ENCODE measurements at regions not wholly inside any gene's neighbourhood (a gene's known extent, or its start where the extent isn't known, plus 50 kb on each side); places are given as distances from the start of the nearest gene placed in this dataset.
A peak's percentile ranks its signal among the peaks of the same experiment; 100 is the strongest.

- intact Hi-C loops (cut with DNase I, micrococcal nuclease): no loop called here
- ATAC-seq (no peak), DNase-seq (peak in 1 of 2 donors; percentile 25)
Measured at GRCh38 chr11:127345819-127346459, 345.4 kb upstream of the KIRREL3 start.

- DNase-seq (no peak), ATAC-seq (no peak)
- intact Hi-C loops (cut with DNase I, micrococcal nuclease): no loop called here
Measured at GRCh38 chr11:127340438-127340837, 339.9 kb upstream of the KIRREL3 start.

GRCh38 chr11:127339376-127339775 lies 338.8 kb upstream of the KIRREL3 start:
- ATAC-seq: no peak
- intact Hi-C loops (cut with DNase I, micrococcal nuclease): no loop called here
- no peak for DNase-seq

- intact Hi-C loops (cut with DNase I, micrococcal nuclease): no loop called here
- ATAC-seq (no peak), DNase-seq (no peak)
Measured at GRCh38 chr11:127338380-127339259, 338.1 kb upstream of the KIRREL3 start.

- DNase-seq: no peak
- ATAC-seq: no peak
- intact Hi-C loops (cut with DNase I, micrococcal nuclease): no loop called here
Measured at GRCh38 chr11:127334466-127334865, 333.9 kb upstream of the KIRREL3 start.

GRCh38 chr11:127332896-127333295 lies 332.3 kb upstream of the KIRREL3 start:
- no peak for DNase-seq
- intact Hi-C loops (cut with DNase I, micrococcal nuclease): no loop called here
- ATAC-seq: no peak

GRCh38 chr11:127330044-127330443 lies 329.5 kb upstream of the KIRREL3 start:
- DNase-seq (no peak), ATAC-seq (no peak)
- intact Hi-C loops (cut with DNase I, micrococcal nuclease): no loop called here

GRCh38 chr11:127308291-127308690 lies 307.7 kb upstream of the KIRREL3 start:
- ATAC-seq (no peak), DNase-seq (no peak)
- intact Hi-C loops (cut with DNase I, micrococcal nuclease): no loop called here

- intact Hi-C loops (cut with DNase I, micrococcal nuclease): no loop called here
- no peak for DNase-seq
- no peak for ATAC-seq
Measured at GRCh38 chr11:127307700-127308099, 307.1 kb upstream of the KIRREL3 start.

- intact Hi-C loops (cut with DNase I, micrococcal nuclease): no loop called here
- ATAC-seq: no peak
- no peak for DNase-seq
Measured at GRCh38 chr11:127304634-127305033, 304.1 kb upstream of the KIRREL3 start.

GRCh38 chr11:127288926-127289325 lies 288.4 kb upstream of the KIRREL3 start:
- DNase-seq (no peak), ATAC-seq (no peak)
- intact Hi-C loops (cut with DNase I, micrococcal nuclease): no loop called here

- intact Hi-C loops (cut with DNase I, micrococcal nuclease): no loop called here
- ATAC-seq: no peak
- DNase-seq: no peak
Measured at GRCh38 chr11:127281534-127281933, 281.0 kb upstream of the KIRREL3 start.

GRCh38 chr11:127275774-127276173 lies 275.2 kb upstream of the KIRREL3 start:
- ATAC-seq (no peak), DNase-seq (no peak)
- intact Hi-C loops (cut with DNase I, micrococcal nuclease): no loop called here

- no peak for ATAC-seq
- intact Hi-C loops (cut with DNase I, micrococcal nuclease): no loop called here
- DNase-seq: no peak
Measured at GRCh38 chr11:127274328-127274676, 273.7 kb upstream of the KIRREL3 start.

- ATAC-seq: no peak
- intact Hi-C loops (cut with DNase I, micrococcal nuclease): no loop called here
- no peak for DNase-seq
Measured at GRCh38 chr11:127273593-127274327, 273.2 kb upstream of the KIRREL3 start.

GRCh38 chr11:127270851-127271250 lies 270.3 kb upstream of the KIRREL3 start:
- no peak for ATAC-seq
- intact Hi-C loops (cut with DNase I, micrococcal nuclease): no loop called here

GRCh38 chr11:127269911-127270310 lies 269.3 kb upstream of the KIRREL3 start:
- DNase-seq: no peak
- ATAC-seq: no peak
- intact Hi-C loops (cut with DNase I, micrococcal nuclease): no loop called here

More at GRCh38 chr11:127270851-127271250, 270.3 kb upstream of the KIRREL3 start:
- no peak for DNase-seq

- no peak for ATAC-seq
- DNase-seq: no peak
- intact Hi-C loops (cut with DNase I, micrococcal nuclease): no loop called here
Measured at GRCh38 chr11:127268932-127269331, 268.4 kb upstream of the KIRREL3 start.

- DNase-seq (no peak), ATAC-seq (no peak)
- intact Hi-C loops (cut with DNase I, micrococcal nuclease): no loop called here
Measured at GRCh38 chr11:127268521-127268920, 268.0 kb upstream of the KIRREL3 start.

GRCh38 chr11:127259102-127259501 lies 258.5 kb upstream of the KIRREL3 start:
- DNase-seq (no peak), ATAC-seq (no peak)
- intact Hi-C loops (cut with DNase I, micrococcal nuclease): no loop called here
